Hypothalamus (tissue), 51 donors: ENCODE measurements at regions not wholly inside any gene's neighbourhood (a gene's known extent, or its start where the extent isn't known, plus 50 kb on each side); places are given as distances from the start of the nearest gene placed in this dataset.
"Not testable (repeated sequence)": the region's sequence is repeated elsewhere in the genome, so short reads cannot be mapped to it uniquely, and the experiment has no call there.

Source experiments
- DNase-seq, 51 donors: peaks; one replicate each; lab custom pipeline; 2025; lab: John Stamatoyannopoulos, UW

- no peak for DNase-seq
Measured at GRCh38 chr2:168300460-168300859, 53.1 kb upstream of the STK39 start.

GRCh38 chr2:168304024-168304681, 56.8 kb upstream of the STK39 start:
- DNase-seq, result no peak

GRCh38 chr2:168307379-168307778, 60.0 kb upstream of the STK39 start:
- no peak for DNase-seq

GRCh38 chr2:168310580-168310979, 63.2 kb upstream of the STK39 start:
- DNase-seq, result no peak

- no peak for DNase-seq
Measured at GRCh38 chr2:168311261-168311910, 64.0 kb upstream of the STK39 start.

- no peak for DNase-seq
Measured at GRCh38 chr2:168312036-168312822, 64.8 kb upstream of the STK39 start.

GRCh38 chr2:168314236-168314635, 66.8 kb upstream of the STK39 start:
- DNase-seq, result no peak

- DNase-seq, result no peak
Measured at GRCh38 chr2:168315331-168316072, 68.1 kb upstream of the STK39 start.

GRCh38 chr2:168316073-168316440, 68.7 kb upstream of the STK39 start:
- no peak for DNase-seq

- DNase-seq, result no peak
Measured at GRCh38 chr2:168317282-168317681, 69.9 kb upstream of the STK39 start.

GRCh38 chr2:168320267-168320666, 72.9 kb upstream of the STK39 start:
- DNase-seq, result no peak

GRCh38 chr2:168322325-168323007, 75.1 kb upstream of the STK39 start:
- DNase-seq, result no peak

GRCh38 chr2:168323529-168324021, 76.2 kb upstream of the STK39 start:
- DNase-seq, result no peak

GRCh38 chr2:168326572-168326971, 79.2 kb upstream of the STK39 start:
- DNase-seq, result no peak

- no peak for DNase-seq
Measured at GRCh38 chr2:168327328-168327727, 79.9 kb upstream of the STK39 start.

GRCh38 chr2:168328421-168328820, 81.0 kb upstream of the STK39 start:
- DNase-seq, result no peak

- no peak for DNase-seq
Measured at GRCh38 chr2:168330624-168331423, 83.4 kb upstream of the STK39 start.

- not testable (repeated sequence) for DNase-seq
Measured at GRCh38 chr2:168335254-168335653, 87.9 kb upstream of the STK39 start.

- no peak for DNase-seq
Measured at GRCh38 chr2:168336786-168337388, 89.5 kb upstream of the STK39 start.
